GM18867 (cell line): ENCODE measurements at regions not wholly inside any gene's neighbourhood (a gene's known extent, or its start where the extent isn't known, plus 50 kb on each side); places are given as distances from the start of the nearest gene placed in this dataset.

Experiments used
- ATAC-seq: cut with Tn5 transposase; IDR thresholded peaks from one replicate; pipeline ENCODE4 v1.9.1; 2021; ENCODE audit warnings: mild to moderate bottlenecking, moderate library complexity; ENCODE audit not compliant: unreplicated experiment

DNA sequence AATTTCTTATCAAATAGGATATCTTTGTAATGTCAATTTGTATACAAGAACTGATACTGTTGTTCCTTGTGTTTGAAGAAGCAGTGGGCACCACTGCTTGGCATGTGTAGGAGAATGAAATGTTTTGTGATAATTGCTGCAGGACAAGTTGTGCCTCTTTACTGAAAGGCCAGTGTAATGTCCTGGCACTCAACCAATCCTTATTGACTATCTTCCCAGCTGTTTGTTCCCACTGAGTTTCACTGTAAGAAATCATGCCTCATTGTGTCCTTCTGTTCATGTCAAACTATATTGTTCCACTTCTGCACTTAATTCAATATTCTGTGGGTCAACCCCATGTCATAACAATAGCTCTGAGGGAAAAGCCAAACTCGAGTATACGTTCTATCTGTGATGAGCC lies 136.1 kb upstream of the FAM83B start:
- ATAC-seq, result no peak

DNA sequence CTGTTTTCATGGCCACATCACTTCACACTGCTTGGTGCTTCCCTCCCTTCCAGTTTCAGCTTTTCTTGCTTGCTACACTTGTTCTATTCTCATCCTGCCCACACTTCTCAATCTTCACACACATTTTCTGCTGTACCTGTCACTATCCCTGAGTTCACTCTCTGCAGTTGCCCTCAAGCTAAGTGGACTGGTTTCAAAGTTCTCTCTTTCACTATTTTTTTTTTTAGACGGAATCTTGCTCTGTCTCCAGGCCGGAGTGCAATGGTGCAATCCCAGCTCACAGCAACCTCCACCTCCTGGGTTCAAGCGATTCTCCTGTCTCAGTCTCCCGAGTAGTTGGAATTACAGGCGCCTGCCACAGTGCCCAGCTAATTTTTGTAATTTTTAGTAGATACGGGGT lies 130.6 kb upstream of the FAM83B start:
- ATAC-seq, result no peak

DNA sequence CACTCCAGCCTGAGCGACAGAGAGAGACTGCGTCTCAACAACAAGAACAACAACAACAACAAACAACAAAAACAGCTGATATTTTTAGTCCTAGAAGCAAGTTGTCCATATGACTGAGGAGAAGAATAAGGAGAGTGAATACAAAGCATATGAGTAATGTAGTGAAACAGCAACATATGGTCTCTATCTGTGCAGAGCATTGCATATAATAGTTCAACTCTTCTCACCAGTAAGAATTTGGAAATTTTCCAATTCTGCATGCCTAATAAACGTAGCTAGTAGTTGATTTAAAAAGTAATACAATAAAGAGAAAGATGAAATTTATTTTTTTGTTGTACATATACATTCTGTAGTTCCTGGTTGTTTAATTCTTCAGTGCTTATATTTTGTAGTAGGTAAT lies 129.7 kb upstream of the FAM83B start:
- no peak for ATAC-seq

DNA sequence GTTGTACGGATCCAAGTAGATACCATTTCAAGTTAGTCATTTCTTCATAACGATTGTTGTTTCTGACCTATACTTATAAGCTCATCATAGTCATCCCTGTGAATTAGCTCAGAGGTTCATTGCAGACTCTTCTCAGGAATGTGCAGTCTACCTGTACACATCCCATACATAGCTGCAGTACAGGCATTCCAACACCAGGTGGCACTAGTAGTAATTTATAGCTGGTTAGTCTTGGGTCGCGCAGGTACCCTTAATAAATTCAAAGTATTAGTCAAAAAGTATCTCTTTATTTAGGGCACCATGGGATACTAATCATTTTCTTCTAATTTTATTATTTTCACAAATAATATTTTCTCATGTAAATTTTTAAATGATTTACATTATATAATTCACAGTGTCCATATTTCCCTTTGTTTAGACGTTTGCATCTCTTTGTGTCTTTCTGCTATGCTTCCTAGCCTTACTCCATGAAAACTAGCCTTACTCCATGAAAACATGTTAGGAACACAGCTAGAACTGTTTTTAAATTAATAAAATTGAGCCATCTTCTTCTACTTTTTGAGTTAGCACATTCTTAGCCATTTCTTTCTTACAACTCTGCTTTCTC lies 128.6 kb upstream of the FAM83B start:
- ATAC-seq, result peak; percentile 86

DNA sequence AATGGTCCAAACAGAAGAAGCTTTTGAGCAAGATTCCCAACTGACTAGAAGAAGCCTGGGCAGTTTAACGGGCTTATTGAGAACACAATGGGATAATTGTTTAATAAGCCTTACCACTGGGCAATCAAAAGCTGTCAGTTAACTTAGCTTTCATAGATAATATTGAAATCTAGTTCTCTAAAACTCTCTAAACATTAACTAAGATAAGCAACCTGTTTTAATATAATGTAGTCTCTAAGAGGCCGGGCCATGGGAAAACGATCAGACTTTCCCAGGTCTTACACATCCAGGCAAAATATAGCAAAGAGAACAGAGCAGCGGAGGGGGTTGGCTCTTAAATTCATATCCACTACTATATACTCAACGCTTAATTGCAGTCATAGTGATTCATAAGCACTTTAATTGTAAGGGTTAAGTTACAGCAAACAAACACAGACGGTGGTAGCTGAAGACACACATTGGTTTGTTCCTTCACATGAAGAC lies 128.0 kb upstream of the FAM83B start:
- no peak for ATAC-seq

DNA sequence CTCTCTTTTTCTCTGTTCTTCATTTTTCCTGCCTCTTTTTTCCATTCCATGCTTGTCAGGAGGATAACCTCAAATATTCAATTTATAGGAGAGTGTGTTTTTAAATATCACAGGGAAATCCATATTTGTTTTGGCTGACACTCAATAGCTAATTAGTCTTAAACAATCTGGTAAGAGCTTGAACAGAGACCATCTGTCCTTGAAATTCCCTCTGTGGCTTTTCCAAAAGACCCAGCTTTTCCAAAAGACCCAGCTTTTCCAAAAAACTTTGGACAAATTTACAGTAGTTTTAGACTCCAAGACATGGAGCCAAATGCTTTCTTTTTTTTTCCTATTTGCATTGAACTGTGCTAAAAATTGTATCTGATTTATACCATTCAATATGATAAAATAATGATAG lies 127.4 kb upstream of the FAM83B start:
- ATAC-seq, result no peak

DNA sequence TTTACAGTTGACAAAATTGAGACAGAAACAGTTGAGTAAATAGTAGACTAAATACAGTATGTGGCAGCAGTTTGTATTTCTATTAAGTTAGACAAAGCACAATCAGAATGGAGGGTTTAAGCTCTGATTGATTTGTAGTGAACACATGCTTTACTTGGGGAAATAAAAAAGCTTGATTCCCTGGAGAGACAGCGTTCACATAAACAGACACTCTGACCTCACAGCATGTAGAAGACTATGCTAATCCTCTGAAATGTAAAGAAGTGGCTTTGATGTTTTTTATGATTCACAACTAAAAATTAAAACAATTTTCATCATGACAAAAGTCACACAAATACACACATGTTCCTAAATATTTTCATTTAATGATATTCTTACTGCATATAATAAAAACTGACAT lies 126.9 kb upstream of the FAM83B start:
- no peak for ATAC-seq

DNA sequence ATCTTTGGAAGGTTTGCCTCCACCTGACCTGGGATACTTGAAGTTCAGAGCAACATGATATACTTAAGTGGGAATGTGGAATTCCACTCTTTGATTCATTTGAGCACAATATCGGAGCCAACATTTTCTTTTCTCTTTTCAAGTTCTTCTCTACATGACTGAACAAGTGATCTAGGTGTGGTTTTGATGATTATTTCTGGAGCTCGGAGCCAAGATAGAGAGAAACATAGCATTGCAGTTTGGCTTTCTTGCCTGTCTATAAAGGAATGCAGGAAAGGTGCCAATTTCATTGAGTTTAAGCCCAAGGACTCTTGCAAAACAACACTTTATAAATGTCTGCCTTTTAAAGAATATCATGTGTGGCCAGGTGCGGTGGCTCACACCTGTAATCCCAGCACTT lies 124.2 kb upstream of the FAM83B start:
- ATAC-seq, result no peak

DNA sequence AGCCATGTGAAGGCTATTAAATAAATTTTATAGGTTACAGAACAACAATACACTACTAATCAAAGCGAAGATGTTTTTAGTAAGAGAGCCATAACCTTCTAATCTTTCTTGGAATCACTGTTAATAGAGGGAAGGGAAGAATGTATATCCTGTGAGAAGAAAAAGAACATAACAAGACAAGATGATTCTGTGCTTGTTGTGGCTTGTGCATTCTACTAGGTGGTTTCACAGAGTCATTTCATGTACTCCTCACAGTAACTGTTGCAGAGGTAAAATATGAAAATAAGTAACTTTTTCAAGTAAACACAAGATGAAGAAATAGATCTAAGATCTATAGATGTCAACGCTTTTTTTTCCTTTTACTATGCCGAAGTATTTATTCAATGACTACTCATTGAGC lies 116.9 kb upstream of the FAM83B start:
- ATAC-seq, result no peak

DNA sequence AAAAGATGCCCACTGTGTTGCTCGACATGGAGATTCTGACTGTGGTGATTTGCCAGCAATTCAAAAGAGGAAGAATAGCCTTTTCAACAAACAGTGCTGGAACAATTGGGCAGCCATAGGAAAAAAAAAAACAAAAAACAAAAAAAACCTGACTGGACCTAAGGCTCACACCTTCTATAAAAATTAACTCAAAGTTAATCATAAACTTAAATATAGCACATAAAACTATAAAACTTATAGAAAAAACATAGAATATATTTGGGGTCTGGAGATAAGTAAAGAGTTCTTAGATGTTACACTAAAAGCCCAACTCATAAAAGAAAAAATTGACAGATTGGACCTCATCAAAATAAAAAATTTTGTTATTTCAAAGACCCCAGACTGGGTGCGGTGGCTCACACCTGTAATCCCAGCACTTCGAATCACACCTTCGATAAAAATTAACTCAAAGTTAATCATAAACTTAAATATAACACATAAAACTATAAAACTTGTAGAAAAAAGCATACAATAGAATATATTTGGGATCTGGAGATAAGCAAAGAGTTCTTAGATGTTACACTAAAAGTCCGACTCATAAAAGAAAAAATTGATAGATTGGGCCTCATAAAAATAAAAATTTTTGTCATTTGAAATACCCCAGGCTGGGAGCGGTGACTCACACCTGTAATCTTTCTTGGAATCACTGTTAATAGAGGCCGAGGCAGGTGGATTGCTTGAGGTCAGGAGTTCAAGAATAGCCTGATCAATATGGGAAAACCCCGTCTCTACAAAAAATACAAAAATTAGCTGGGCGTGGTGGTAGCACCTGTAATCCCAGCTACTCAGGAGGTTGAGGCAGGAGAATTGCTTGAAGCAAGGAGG lies 115.6 kb upstream of the FAM83B start:
- ATAC-seq, result no peak

DNA sequence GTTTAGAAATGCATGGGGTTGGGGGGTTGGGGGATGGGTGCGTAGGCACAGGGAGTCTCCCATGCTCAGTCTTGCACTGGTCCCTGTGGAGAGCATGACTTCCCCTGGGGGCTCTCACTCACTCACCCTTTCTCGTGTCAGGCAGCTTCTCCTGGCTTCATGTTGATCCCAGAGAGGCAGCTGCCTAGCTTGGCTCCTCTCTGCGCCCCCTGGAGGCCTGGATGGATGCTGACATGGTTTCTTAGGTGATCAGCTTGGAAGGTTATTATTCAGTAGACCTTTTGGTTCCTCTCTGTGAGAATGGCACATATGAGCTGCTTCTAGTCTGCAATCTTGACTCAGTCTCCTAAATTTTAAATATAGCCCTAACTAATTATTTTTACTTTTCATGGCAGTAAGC lies 109.3 kb upstream of the FAM83B start:
- ATAC-seq, result peak; percentile 73

DNA sequence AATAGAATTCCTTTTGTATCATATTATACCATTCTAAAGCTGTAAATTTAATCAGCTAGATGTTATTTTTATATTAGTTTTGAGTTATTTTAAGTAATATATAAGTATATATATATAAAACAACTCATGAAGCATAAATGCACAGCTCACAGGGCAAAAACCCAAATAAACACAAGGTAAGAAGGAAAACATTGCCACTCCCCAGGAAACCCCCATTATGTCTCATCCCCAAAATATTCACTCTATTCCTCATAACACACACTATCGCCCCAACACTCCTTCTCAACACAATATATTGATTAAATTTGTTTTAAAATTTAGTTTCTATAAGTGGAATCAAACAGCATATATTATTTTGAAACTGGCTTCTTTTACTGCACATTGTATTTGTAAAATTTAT lies 98.6 kb upstream of the FAM83B start:
- no peak for ATAC-seq

DNA sequence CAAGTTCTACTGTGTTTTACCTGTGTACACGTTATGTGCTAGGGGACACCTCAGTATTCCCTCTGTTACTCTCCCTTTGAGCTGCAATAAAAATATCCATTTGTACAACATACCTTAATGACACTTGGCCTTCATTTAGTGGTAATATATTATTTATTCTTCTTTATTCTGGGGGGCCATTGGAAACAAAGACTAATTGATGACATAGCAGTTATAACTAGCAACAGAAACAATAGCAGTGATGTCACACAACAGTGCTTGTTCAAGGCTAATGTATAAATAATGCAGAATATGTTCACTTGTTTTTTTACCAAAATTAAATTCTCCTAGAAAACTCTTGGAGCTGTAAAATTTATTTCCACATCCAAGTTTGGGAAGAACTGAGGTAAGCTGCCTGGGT lies 92.2 kb upstream of the FAM83B start:
- ATAC-seq, result no peak

DNA sequence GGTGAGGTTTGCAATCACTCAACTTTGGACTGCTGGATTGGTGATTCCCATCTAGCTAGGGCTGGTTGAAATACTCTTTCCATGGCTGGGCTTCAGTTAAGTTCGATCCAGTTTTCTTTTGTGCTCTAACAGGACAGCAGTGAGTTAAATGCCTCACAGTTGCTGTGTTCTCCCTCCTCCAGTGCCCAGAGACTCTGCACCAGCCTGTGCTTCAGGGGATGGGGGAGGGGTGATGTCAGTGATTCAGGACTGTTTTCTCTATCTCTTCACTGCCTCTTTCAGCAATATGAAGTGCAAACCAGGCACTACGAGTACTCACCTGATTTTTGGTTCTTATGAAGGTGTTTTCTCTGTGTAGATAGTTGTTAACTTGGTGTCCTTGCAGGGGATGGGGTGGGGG lies 88.2 kb upstream of the FAM83B start:
- ATAC-seq, result no peak

DNA sequence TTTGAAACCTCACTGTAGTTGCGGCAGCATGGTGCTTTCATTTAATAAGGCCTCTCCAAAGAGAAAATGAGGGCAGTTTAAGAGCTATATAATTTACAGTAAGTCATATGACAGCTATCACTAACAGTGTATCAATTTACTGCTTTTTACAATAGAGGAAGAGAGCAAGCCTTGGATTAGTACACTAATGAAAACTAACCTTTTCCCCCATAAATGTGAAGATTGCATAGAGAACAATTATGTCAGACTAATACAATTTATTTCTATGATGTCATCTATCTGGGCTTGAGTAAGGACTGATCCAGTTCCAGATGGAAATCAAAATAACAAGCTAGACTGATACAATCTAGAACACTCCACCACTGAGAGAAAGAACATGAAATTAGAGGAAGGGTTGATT lies 78.1 kb upstream of the FAM83B start:
- ATAC-seq, result no peak

DNA sequence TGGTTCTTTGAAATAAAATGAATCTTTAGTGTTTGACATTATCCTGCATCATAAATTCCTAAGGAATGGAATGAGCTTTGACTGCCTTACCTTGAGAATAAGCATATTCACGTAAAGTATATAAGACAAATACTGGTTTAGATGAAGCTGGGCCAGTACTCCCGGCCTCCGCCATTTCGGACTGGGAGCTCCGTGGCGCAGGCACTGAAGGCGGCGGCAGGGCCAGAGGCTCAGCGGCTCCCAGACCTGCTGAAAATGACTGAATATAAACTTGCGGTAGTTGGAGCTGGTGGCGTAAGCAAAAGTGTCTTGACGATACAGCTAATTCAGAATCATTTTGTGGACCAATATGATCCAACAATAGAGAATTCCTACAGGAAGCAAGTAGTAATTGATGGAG lies 76.2 kb upstream of the FAM83B start:
- ATAC-seq, result no peak

DNA sequence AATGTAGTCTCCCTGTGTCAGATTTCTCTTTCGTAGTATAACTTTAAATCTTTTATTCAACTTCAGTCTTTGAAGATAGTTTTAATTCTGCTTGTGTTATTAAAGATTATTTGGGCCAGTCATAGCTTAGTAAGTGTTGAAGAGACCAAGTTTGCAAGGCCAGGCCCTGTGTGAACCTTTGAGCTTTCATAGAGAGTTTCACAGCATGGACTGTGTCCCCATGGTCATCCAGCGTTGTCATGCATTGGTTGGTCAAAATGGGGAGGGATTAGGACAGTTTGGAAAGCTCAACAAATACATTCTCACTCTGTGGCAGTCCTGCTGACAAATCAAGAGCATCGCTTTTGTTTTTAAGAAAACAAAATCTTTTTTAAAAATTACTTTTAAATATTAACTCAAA lies 74.6 kb upstream of the FAM83B start:
- no peak for ATAC-seq

DNA sequence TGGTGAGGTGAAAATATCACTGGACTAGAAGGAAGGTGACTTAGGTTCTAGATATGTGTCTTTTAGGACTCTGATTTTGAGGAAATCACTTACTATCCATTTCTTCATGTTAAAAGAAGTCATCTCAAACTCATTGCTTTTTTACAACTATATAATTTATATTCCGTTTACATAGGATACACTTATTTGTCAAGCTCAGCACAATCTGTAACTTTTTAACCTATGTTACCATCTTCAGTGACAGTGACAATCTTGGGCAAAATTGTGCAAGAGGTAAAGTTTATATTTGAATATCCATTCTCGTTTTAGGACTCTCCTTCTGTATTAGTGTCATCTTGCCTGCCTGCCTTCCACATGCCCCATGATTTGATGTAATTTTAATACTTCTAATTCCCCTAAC lies 74.0 kb upstream of the FAM83B start:
- ATAC-seq, result no peak

DNA sequence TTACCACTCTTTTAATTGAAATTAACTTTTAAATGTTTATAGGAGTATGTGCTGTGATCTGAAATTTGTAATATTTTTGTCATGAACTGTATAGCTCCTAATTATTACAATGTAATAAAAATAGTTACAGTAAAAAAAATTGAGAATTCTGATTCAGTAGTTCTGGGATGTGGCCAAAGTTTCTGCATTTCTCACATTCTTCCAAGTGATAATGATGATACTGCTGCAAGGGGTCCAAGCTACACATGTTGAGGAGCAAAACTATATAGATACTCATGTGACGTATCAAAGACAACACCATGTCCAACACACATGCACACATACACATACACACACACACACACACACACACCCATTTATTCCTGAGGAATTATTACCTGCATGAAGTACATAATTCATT lies 71.0 kb upstream of the FAM83B start:
- no peak for ATAC-seq

DNA sequence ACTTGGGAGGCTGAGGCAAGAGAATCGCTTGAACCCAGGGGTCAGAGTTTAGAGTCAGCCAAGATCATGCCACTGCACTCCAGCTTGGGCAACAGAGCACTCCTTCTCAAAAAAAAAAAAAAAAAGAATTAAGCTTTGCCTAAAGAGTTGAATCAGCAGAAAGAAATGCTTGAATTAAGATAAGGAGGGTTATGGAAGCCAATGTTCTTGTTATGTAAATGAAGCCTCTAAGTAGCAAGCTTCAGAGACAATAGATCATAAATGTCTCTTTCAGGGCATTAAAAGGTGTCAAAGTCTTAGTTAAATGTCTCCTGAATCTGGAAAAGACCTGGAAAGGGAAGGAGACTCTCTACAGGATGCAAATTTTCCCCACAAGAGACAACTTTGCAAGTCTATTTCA lies 69.7 kb upstream of the FAM83B start:
- no peak for ATAC-seq

DNA sequence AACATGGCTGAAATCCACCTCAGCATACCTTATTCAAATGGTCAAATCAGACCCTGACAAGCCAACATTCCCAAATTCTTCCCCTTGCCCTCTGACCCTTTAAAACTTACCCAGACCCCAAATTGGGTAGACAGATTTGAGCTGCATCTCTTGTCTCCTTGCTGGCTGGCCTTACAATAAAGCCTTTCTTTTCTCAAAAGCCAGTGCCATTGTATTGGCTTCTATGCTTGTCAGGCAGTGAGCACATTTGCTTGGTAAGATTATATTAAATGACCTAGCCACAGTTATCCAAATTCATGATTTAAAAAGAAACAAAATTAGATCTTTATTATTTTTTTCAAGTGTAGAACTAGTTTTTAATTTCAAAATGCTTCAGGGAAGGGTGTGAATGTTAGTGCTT lies 67.8 kb upstream of the FAM83B start:
- no peak for ATAC-seq

DNA sequence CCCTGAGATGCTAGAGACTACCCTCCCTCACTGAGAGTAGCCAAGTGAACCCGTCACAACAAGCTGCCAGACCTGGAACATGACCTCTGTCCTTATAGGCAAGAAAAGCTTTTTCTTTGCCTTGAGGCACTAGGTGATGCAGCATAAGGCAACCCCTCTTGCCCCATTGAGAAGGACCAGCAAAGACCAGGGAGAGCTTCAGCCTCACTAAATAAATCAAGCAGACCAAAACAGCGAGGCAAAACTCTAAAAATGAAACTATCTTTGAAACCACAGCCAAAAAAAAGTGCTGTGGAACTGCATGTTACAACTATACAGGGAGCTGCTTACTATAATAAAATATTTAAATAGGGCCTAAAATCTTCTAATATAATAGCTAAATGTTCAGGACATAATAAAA lies 62.6 kb upstream of the FAM83B start:
- ATAC-seq, result no peak

DNA sequence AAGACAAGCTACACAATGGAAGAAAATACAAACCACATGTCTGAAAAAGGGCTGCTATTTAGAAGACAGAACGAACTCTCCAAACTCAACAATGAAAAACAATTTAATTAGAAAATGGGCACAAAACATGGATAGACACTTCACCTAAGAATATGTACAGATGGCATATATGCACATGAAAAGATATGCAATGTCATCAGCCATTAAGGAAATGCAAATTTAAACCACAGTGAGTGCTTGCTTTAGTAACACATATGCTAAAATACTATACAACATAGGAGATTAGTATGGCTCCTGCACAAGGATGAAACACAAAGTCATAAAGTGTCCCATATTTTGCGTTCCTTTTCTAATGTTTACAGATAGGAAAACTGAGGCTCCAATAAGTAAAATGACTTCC lies 60.4 kb upstream of the FAM83B start:
- ATAC-seq, result no peak
